Activated CD8-positive, alpha-beta memory T cell treated with anti-CD3 and anti-CD28 coated beads, Interleukin-2, amount 50 U/mL, for 24 hours (primary cell): ENCODE measurements at regions not wholly inside any gene's neighbourhood (a gene's known extent, or its start where the extent isn't known, plus 50 kb on each side); places are given as distances from the start of the nearest gene placed in this dataset.

Source experiments
- DNase-seq: peaks from one replicate; pipeline ENCODE4 v3.0.0-alpha.2; 2020; ENCODE audit errors: extremely low read depth

GRCh38 chr7:34603711-34604444, 54.1 kb upstream of the NPSR1 start:
- DNase-seq = no peak
